Stimulated activated CD8-positive, alpha-beta memory T cell treated with anti-CD3 and anti-CD28 coated beads, Interleukin-15, amount 100 ng/mL, for 48 hours (primary cell): ENCODE measurements at regions not wholly inside any gene's neighbourhood (a gene's known extent, or its start where the extent isn't known, plus 50 kb on each side); places are given as distances from the start of the nearest gene placed in this dataset.
A peak's percentile ranks its signal among the peaks of the same experiment; 100 is the strongest.

Source experiments
- DNase-seq, 2 donors: peaks; one replicate each; pipeline ENCODE4 v3.0.0-alpha.2; 2020; ENCODE audit warnings: low read depth in 2 of 2

- DNase-seq = no peak
These were observed 102.5 kb upstream of the RIPOR2 start for GRCh38 chr6:25038300-25038699.

- DNase-seq = no peak
These were observed 103.2 kb upstream of the RIPOR2 start for GRCh38 chr6:25038999-25039398.

DNA sequence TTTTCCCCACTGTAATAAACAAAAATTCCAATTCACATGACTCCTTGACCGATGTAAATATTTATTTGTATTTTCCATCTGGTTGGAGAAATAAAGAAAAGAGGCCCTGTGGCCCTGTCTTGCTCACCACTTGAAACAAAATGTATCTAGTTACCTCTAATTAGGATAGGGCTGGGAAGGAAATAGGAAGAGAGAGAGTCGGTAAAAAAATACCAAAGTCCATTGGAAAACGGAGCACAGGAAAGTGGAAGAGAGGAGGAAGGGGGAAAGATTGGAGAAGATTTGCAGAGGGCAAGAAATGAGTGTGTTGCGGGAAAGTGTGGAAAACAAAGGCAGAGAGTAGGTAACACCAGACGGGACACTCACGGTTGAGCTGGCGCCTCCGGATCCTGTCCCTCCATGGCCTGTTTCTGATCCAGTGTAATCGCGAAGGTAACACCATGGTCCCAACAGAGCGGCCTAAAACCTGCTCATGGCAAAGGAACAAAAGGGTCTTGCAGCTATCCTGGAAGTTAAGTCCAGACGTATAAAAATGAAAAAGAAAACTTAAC lies 105.8 kb upstream of the RIPOR2 start:
- DNase-seq = no peak

GRCh38 chr6:25042036-25042521 lies 106.3 kb upstream of the RIPOR2 start:
- DNase-seq = no peak

DNA sequence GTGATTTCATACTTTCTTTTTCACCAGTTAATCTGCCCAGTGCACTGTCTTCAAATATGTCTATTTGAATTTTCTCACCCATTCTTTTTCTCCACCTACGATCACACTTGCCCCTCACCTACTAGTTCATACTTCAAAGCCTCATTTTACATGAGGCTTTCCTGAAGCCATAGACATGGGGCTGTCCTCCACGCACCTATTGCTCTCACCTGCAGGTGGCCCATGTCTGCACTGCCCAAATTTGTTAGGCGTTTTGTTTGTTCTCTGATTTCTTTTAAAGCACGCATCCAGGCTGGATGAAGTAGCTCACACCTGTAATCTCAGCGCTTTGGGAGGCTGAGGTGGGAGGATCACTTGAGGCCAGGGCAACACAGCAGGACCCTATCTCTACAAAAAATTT lies 106.8 kb upstream of the RIPOR2 start:
- no peak for DNase-seq

DNA sequence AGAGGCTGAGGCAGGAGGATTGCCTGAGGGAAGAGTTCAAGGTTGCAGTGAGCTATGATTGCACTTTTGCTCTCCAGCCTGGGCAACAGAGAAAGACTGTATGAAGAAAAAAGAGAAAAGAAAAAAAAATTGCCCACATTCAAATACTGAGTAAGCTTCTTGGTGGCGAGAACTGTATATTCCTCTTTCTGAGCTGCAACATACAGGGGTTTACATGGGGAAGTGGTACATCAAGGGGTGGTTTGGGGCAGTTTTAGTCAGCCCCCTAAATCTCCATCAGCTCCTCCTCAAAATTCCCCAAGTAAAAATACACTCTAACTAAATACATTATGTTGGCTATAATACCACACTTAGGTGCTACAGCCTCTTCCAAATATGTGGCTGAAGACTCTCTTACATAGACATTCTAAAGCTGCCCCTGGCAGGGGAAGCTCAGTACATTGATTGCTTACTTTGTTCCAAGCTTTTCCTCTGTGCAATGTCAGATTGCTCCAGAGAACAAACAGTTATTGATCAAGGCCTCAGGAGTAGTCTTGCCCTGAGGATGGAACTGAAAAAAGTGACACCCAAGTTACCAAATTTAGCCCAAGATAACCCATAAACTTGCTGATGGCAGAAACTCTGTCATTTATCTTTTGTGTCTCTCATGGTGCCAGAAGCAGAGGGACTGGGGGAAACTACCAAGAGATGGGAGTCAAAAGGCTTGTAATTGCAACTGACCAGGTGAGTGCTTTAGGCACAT lies 107.4 kb upstream of the RIPOR2 start:
- DNase-seq = no peak

DNA sequence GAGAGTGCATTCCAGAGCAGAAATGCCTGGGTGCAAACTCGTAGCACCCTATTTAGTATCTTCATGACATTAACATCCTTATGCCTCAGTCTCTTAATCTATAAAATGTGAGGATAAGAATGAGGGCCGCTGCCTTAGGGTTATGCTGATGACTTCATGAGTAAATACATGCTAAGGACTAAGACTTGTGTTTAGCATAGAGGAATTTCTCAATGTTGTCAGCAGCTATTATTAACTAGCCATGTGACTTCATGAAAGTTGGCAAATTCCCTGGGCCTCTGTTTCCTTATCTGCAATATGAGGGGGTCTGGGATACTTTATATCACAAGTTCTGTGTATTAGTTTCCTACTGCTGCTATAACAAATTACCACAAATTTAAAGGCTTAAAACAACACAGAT lies 108.1 kb upstream of the RIPOR2 start:
- no peak for DNase-seq

DNA sequence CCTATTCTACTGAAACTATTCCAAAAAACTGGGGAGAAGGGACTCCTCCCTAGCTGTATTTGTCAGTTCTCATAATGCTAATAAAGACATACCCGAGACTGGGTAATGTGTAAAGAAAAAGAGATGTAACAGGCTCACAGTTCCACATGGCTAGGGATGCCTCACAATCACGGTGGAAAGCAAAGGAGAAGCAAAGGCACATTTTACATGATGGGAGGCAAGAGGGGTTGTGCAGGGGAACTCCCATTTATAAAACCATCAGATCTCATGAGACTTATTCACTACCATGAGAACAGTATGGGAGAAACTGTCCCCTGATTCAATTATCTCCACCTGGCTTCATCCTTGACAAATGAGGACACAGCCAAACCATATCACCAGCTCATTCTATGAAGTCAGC lies 111.2 kb upstream of the RIPOR2 start:
- DNase-seq = no peak

- DNase-seq = no peak
These were observed 114.6 kb upstream of the RIPOR2 start for GRCh38 chr6:25050356-25050755.

DNA sequence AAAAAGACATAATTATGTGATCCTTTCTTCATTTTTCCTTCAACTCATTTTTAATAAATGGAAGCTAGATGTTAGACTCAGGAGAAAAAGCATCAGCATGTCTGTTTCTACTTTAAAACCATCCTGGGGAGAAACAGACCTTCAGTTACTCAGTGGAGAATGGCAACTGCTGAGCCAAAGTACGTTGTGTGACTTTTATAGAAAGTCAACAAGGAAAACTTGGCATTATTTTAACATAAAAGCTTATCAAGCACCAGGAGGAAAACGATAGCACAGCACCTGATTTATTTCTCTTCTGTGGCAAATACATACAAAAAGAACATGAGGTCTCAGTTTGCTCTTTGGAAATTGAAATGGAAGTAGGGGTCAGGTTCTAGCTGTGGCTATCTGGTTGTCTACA lies 115.3 kb upstream of the RIPOR2 start:
- DNase-seq = no peak

- no peak for DNase-seq
These were observed 116.4 kb upstream of the RIPOR2 start for GRCh38 chr6:25052181-25052580.

DNA sequence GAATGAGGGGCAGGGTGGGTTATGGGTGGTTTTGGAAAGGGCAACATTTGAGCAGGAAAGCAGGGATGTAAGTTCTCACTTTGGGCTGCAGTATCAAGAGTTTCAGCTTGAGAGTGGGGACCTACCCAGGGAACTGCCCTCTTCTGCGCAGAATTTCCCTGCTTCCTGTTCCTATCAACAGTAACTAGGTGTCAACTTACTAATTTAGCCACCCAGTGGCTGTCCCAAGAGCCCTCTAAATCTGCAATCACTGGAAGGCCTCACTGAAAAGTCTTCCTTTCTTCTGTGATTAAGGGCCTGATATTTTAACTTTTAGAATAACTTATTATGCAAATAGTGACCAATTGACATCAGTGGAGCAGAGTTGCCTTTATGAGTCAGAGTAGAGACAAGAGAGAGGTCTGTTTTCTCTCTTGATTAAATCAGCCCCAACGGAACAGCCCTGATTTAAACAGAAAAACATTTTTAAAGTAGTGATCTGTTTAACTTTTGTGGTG lies 118.2 kb upstream of the RIPOR2 start:
- no peak for DNase-seq

- no peak for DNase-seq
These were observed 118.7 kb upstream of the RIPOR2 start for GRCh38 chr6:25054469-25054868.

GRCh38 chr6:25056130-25056529 lies 120.4 kb upstream of the RIPOR2 start:
- peak in 1 of 2 donors; percentile 41 for DNase-seq

DNA sequence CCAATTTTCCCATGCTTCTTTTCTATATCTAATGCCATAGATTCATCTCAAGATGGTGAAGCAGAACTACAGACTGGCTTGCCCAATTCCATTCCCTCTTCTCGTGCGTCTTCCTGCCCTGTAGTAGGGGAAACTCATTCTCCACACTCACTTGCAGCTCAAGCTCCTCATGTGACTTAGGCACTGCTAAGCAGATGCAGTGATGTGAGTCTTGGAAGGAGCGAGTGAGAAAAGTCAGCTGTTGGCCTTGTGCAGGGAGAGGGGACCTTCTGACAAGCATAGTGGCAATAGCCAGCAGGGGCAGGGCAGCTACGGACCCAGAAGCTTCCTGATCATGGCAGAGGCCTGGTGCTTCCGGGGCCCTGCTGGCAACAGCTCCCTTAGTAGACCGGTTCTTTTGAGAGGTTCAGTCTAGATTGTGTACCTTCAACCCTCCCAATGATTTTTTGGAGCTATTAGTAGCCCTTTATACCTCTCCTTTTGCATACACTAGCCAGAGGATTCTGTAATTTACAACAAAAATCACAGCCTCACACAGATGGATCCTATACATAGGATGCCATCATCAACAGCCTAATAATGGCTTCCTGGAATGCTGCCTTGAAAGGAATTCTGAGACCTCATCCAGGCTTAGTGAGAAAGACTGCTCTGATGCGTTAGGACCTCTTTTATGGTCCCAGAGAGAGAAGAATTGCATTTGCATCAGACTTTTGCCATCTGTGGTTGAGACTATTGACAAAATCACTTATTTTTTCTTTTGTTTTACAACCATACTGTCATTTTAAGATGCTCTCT lies 121.5 kb upstream of the RIPOR2 start:
- no peak for DNase-seq

DNA sequence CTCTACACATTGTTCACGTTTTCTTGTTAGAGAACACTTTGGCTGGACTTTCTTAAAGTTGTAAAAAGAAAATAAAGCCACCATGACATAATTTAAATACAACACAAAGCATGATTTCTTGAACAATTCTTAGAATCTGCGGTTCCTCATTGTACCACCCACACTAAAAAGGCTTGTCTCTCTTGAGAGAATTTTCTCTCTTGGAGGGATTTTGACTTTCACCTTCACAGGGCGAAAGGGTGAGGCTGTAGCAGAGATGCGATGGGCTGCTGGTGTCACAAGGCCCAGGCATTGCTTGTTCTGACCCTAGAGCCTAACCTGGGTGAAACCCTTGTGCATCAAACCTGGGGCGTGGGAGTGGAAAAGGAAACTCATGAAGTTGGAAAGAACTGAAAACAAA lies 122.7 kb upstream of the RIPOR2 start:
- no peak for DNase-seq

DNA sequence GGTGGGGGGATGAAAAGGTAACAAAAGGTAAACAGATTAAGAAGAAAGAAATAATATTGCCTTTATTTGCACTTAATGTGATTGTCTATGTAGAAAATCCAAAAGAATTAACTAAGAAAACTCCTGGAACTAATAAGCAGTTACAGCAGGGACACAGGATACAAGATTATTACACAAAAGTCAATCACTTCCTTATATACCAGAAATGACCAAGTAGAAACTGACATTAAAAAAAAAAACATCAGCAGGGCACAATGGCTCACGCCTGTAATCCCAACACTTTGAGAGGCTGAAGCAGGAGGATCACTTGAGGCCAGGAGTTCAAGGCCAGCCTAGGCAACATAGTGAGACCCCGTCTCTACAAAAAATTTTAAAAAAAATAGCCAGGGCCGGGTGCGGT lies 123.2 kb upstream of the RIPOR2 start:
- no peak for DNase-seq

DNA sequence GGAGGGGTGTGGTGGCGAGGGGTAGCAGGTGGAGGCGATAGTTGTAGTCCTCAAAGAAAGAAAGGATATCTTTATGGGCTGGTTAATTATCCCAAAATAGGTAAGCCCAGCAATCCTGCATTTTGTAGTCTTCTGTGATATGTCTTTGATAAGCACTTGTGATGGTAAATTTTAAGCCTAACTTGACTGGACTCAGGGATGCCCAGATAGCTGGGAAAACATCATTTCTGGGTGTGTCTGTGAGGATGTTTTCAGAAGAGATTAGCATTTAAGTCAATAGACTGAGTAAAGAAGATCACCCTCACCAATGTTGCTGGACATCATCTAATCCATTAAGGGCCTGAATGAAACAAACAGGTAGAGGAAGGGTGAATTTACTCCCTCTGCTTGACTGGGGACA lies 124.8 kb upstream of the RIPOR2 start:
- no peak for DNase-seq

DNA sequence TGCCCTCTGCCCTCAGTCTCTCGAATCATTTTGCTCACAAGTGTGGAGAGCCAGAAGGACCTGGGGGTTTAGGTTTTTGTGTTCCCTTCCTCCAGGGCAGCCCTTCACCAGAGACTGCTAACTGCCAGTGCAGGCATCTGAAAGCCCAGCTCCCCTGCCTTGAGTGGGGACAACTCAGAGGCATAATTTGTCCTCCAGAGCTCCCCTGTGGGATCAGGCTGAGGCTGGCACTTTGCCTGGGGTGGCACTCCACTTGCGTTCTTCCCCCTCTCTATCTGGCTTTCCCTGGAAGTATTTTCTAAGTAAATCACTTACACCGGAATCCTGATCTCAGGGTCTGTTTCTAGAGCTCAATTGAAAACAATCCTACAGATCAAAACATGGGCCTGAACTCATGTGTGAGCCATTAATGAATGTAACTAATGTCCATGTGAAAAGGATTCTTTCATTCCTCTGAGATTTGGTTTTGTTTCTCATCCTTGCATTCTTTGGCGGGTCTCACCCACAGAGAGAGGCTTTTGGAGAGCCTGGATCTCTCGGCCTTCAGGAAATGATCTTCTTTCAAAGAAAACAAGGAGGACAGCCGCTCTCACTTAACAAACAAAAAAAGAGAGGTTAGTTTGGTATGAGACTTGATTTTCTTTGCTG lies 125.7 kb upstream of the RIPOR2 start:
- DNase-seq = no peak

- DNase-seq = no peak
These were observed 126.5 kb upstream of the RIPOR2 start for GRCh38 chr6:25062070-25062811.

DNA sequence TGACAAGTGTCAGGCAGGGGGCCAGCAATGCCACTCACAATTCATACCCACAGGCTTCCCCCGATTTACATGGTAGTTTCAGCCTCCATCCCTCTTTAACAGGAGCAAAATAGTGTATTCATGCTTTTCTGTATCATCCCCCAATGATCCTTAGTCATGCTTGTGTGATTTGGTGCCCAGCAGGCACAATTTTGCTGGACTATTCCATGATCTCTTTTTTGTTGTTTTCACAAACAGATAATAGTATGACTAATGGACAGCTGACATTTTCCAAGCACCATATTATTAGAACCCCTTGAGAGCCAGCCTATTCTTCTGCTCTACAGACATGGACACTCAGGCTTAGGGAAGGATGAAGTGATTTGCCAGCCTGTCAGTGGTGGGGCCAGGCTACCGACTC lies 128.2 kb upstream of the RIPOR2 start:
- no peak for DNase-seq

- no peak for DNase-seq
These were observed 129.9 kb upstream of the RIPOR2 start for GRCh38 chr6:25065666-25066065.
